ENCODE measurements at regions not wholly inside any gene's neighbourhood (a gene's known extent, or its start where the extent isn't known, plus 50 kb on each side); places are given as distances from the start of the nearest gene placed in this dataset.

DNA sequence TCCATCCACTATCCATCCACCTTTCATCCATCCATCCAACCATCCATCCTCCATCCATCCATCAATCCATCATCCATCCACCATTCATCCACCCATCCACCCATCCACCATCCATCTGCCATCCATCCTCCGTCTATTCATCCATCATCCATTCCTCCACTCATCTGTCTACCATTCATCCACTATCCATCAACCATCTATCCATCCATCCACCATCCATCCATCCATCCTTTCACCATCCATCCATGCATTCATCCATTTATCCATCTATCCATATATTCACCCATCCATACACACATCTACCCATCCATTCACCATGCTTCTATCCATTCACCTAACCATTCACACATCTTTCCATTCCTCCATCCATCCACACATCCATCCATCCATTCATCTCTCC lies 207.0 kb upstream of the CDH4 start:
- intact Hi-C loops (cut with micrococcal nuclease): no loop called here
- no peaks in the 10 kb centered on the region for H4K20me1 ChIP-seq (ENCODE audit: low read length)
- no peaks in the 10 kb centered on the region; the same call in 1 of the 2 replicates for H3K36me3 ChIP-seq (ENCODE audit: low read depth, low read length)
- no peak for DNase-seq
- ChIA-PET CTCF (no interaction called here), POLR2A (ENCODE audit: unreplicated experiment) (no interaction called here)
- no peaks in the 10 kb centered on the region for H3K79me2 ChIP-seq (ENCODE audit: low read length)
- no peaks in the 10 kb centered on the region for H3K4me1 ChIP-seq (ENCODE audit: insufficient read depth, low read length)
- no peaks in the 10 kb centered on the region for H3K9me2 ChIP-seq (replicated peaks; ENCODE audit: low read length)
- BruUV-seq (replicated peaks): no TSS peak
- H3K9ac ChIP-seq (ENCODE audit: low read length): no peak overlapping the region
- no peak overlapping the region for H3K4me3 ChIP-seq (ENCODE audit: low read length)
- TF ChIP-seq, protein P1, sequence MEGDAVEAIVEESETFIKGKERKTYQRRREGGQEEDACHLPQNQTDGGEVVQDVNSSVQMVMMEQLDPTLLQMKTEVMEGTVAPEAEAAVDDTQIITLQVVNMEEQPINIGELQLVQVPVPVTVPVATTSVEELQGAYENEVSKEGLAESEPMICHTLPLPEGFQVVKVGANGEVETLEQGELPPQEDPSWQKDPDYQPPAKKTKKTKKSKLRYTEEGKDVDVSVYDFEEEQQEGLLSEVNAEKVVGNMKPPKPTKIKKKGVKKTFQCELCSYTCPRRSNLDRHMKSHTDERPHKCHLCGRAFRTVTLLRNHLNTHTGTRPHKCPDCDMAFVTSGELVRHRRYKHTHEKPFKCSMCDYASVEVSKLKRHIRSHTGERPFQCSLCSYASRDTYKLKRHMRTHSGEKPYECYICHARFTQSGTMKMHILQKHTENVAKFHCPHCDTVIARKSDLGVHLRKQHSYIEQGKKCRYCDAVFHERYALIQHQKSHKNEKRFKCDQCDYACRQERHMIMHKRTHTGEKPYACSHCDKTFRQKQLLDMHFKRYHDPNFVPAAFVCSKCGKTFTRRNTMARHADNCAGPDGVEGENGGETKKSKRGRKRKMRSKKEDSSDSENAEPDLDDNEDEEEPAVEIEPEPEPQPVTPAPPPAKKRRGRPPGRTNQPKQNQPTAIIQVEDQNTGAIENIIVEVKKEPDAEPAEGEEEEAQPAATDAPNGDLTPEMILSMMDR (conservative IDR thresholded peaks at IDR 0.05; ENCODE audit: low read depth, low read length): no peak
- no peak for TF ChIP-seq EZH2 (IDR thresholded peaks at IDR 0.05; ENCODE audit: low read length, unreplicated experiment)
- no peak for TF ChIP-seq EZH2phosphoT487 (IDR thresholded peaks at IDR 0.05; ENCODE audit: borderline replicate concordance, low read length)
- H3K4me2 ChIP-seq (ENCODE audit: low read length): no peak overlapping the region
- ATAC-seq: no peak
- H3K9me3 ChIP-seq (ENCODE audit: low read length): peaks cover 12% of the 10 kb centered on the region; the same call in 1 of the 2 replicates
- H3K27ac ChIP-seq (ENCODE audit: low read length): no peak overlapping the region
- no peak overlapping the region for H2AFZ ChIP-seq (ENCODE audit: low read length)
- H3K27me3 ChIP-seq (ENCODE audit: low read length): no peaks in the 10 kb centered on the region
- no peaks in the 10 kb centered on the region for H3F3A ChIP-seq (ENCODE audit: low read length, unreplicated experiment)

DNA sequence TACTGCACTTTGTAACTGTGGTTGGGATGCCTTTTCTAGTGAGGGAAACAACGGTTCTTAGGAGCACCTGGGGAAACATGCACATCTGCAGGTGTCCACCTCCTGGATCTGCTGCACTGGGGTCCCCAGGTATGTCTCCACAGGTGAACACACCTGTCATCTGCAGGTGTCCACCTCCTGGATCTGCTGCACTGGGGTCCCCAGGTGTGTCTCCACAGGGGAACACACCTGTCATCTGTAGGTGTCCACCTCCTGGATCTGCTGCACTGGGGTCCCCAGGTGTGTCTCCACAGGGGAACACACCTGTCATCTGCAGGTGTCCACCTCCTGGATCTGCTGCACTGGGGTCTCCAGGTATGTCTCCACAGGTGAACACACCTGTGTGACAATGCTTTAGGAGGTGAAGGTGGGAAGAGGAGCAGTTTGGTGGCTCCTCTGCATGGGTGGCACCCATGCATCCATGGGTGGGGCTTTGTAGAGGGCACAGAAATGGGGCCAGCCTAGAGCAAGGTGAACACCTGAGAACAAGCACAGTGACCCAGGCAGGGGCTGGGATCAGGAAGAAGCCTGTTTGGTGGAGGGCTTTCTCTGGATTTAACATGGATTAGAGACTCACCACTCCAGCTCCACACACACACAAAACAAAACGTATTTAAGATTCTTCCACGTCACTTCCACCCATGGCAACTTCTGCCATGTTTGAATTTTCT lies 206.0 kb upstream of the CDH4 start:
- H3K4me3 ChIP-seq (ENCODE audit: low read length): no peak overlapping the region
- H3K27ac ChIP-seq (ENCODE audit: low read length): no peak overlapping the region
- no peak for DNase-seq
- no peak for ATAC-seq
- POLR2A ChIA-PET (ENCODE audit: unreplicated experiment): no interaction called here
- TF ChIP-seq, protein P1 (conservative IDR thresholded peaks at IDR 0.05; ENCODE audit: low read depth, low read length): no peak
- no peak for TF ChIP-seq EZH2phosphoT487 (IDR thresholded peaks at IDR 0.05; ENCODE audit: borderline replicate concordance, low read length)
- no peak for TF ChIP-seq EZH2 (IDR thresholded peaks at IDR 0.05; ENCODE audit: low read length, unreplicated experiment)
- H3K79me2 ChIP-seq (ENCODE audit: low read length): no peaks in the 10 kb centered on the region
- no peak overlapping the region for H2AFZ ChIP-seq (ENCODE audit: low read length)
- no peaks in the 10 kb centered on the region for H3F3A ChIP-seq (ENCODE audit: low read length, unreplicated experiment)
- H3K9ac ChIP-seq (ENCODE audit: low read length): no peak overlapping the region
- no peaks in the 10 kb centered on the region for H3K9me2 ChIP-seq (replicated peaks; ENCODE audit: low read length)
- CTCF ChIA-PET: no interaction called here
- BruUV-seq (replicated peaks): no TSS peak
- peaks cover 12% of the 10 kb centered on the region; the same call in 1 of the 2 replicates for H3K9me3 ChIP-seq (ENCODE audit: low read length)
- no peaks in the 10 kb centered on the region for H3K4me1 ChIP-seq (ENCODE audit: insufficient read depth, low read length)
- intact Hi-C loops (cut with micrococcal nuclease): no loop called here
- H3K36me3 ChIP-seq (ENCODE audit: low read depth, low read length): no peaks in the 10 kb centered on the region; the same call in 1 of the 2 replicates
- no peak overlapping the region for H3K4me2 ChIP-seq (ENCODE audit: low read length)
- H4K20me1 ChIP-seq (ENCODE audit: low read length): no peaks in the 10 kb centered on the region
- no peaks in the 10 kb centered on the region for H3K27me3 ChIP-seq (ENCODE audit: low read length)

DNA sequence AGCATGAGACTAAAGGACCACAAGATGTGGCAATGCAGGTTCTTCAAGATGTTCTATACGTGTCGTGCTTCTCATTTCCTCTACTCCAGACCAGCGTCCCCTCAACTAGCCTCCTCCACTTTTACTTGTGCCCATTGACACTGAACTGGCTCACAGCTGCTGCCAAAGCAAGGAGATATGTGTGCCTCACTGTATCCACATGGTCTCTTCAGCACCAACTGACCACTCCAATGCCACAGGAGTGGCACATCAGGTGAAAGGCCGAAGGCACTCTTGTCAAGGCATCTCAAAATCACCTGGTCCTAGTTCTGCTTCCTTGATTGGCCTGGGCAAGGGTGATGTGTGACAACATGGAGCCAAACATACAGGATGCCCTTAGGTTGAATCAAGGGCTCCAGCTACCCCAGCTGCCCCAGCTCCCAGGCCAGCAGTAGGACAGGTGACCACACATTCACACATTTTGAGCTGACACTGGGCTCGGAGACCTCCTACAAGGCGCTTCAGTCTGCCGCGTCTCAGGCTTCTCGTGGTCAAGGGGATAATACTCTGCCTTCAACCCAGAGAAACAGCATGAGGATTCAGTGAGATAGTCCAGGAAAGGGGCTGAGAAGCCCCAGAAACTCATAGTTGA lies 205.2 kb upstream of the CDH4 start:
- intact Hi-C loops (cut with micrococcal nuclease): no loop called here
- no peak overlapping the region for H2AFZ ChIP-seq (ENCODE audit: low read length)
- CTCF ChIA-PET: no interaction called here

More for the DNA sequence above, 205.2 kb upstream of the CDH4 start:
- no peaks in the 10 kb centered on the region for H3F3A ChIP-seq (ENCODE audit: low read length, unreplicated experiment)
- TF ChIP-seq EZH2phosphoT487 (IDR thresholded peaks at IDR 0.05; ENCODE audit: borderline replicate concordance, low read length) (no peak), EZH2 (IDR thresholded peaks at IDR 0.05; ENCODE audit: low read length, unreplicated experiment) (no peak)
- TF ChIP-seq, protein P1 (conservative IDR thresholded peaks at IDR 0.05; ENCODE audit: low read depth, low read length): no peak
- no peaks in the 10 kb centered on the region for H4K20me1 ChIP-seq (ENCODE audit: low read length)
- H3K9ac ChIP-seq (ENCODE audit: low read length): no peak overlapping the region
- ATAC-seq (no peak), DNase-seq (no peak)
- no peaks in the 10 kb centered on the region for H3K27me3 ChIP-seq (ENCODE audit: low read length)
- H3K9me2 ChIP-seq (replicated peaks; ENCODE audit: low read length): no peaks in the 10 kb centered on the region
- peaks cover 12% of the 10 kb centered on the region; the same call in 1 of the 2 replicates for H3K9me3 ChIP-seq (ENCODE audit: low read length)
- H3K4me2 ChIP-seq (ENCODE audit: low read length): no peak overlapping the region
- no peaks in the 10 kb centered on the region for H3K4me1 ChIP-seq (ENCODE audit: insufficient read depth, low read length)
- no peak overlapping the region for H3K27ac ChIP-seq (ENCODE audit: low read length)
- POLR2A ChIA-PET (ENCODE audit: unreplicated experiment): no interaction called here
- no TSS peak for BruUV-seq (replicated peaks)
- no peaks in the 10 kb centered on the region for H3K79me2 ChIP-seq (ENCODE audit: low read length)
- H3K36me3 ChIP-seq (ENCODE audit: low read depth, low read length): no peaks in the 10 kb centered on the region; the same call in 1 of the 2 replicates
- no peak overlapping the region for H3K4me3 ChIP-seq (ENCODE audit: low read length)
